Activated naive CD8-positive, alpha-beta T cell treated with anti-CD3 and anti-CD28 coated beads, Interleukin-2, amount 50 U/mL, for 24 hours (primary cell): ENCODE measurements at regions not wholly inside any gene's neighbourhood (a gene's known extent, or its start where the extent isn't known, plus 50 kb on each side); places are given as distances from the start of the nearest gene placed in this dataset.
"Not testable (repeated sequence)": the region's sequence is repeated elsewhere in the genome, so short reads cannot be mapped to it uniquely, and the experiment has no call there.

Experiments
- ATAC-seq: fragments of 150-1000 bp; cut with Tn5 transposase; one replicate; pipeline ENCODE4 v1.10.0; 2021
- DNase-seq: peaks from one replicate; pipeline ENCODE4 v3.0.0; 2021
- H3K27ac Mint-ChIP-seq: one replicate; pipeline ENCODE4 v1.8.0; 2021; ENCODE audit warnings: mild to moderate bottlenecking, mixed read lengths
- H3K27me3 Mint-ChIP-seq: one replicate; pipeline ENCODE4 v1.8.0; 2021; ENCODE audit warnings: mixed read lengths
- H3K36me3 Mint-ChIP-seq: one replicate; pipeline ENCODE4 v1.8.0; 2021; ENCODE audit warnings: low read depth, mixed read lengths
- H3K4me1 Mint-ChIP-seq: one replicate; pipeline ENCODE4 v1.8.0; 2021; ENCODE audit warnings: mixed read lengths
- H3K4me3 Mint-ChIP-seq: one replicate; pipeline ENCODE4 v1.8.0; 2021; ENCODE audit warnings: mild to moderate bottlenecking, moderate library complexity, mixed read lengths
- H3K9me3 Mint-ChIP-seq: one replicate; pipeline ENCODE4 v1.8.0; 2021; ENCODE audit warnings: mixed read lengths

GRCh38 chr2:77778917-77779316 lies 256.7 kb upstream of the LRRTM4 start:
- Mint-ChIP-seq H3K27ac (no peak overlapping the region), H3K4me1 (no peaks in the 10 kb centered on the region), H3K9me3 (peaks cover 20% of the 10 kb centered on the region), H3K36me3 (no peaks in the 10 kb centered on the region), H3K4me3 (no peak overlapping the region), H3K27me3 (no peaks in the 10 kb centered on the region)
- no peak for DNase-seq
- no peak for ATAC-seq

- H3K27me3 Mint-ChIP-seq, DNase-seq, H3K9me3 Mint-ChIP-seq, H3K4me1 Mint-ChIP-seq, H3K4me3 Mint-ChIP-seq, ATAC-seq, H3K36me3 Mint-ChIP-seq, H3K27ac Mint-ChIP-seq: not testable (repeated sequence)
Observed at GRCh38 chr2:77793500-77793899, 271.3 kb upstream of the LRRTM4 start.

GRCh38 chr2:77796397-77796796 lies 274.2 kb upstream of the LRRTM4 start:
- no peak for DNase-seq
- Mint-ChIP-seq H3K4me1 (no peaks in the 10 kb centered on the region), H3K27me3 (no peaks in the 10 kb centered on the region), H3K36me3 (no peaks in the 10 kb centered on the region), H3K9me3 (peaks cover 7% of the 10 kb centered on the region), H3K4me3 (no peak overlapping the region), H3K27ac (no peak overlapping the region)
- no peak for ATAC-seq

GRCh38 chr2:77797088-77797487 lies 274.9 kb upstream of the LRRTM4 start:
- Mint-ChIP-seq H3K36me3 (no peaks in the 10 kb centered on the region), H3K4me3 (no peak overlapping the region), H3K27me3 (no peaks in the 10 kb centered on the region), H3K27ac (no peak overlapping the region), H3K9me3 (peaks cover 4% of the 10 kb centered on the region), H3K4me1 (no peaks in the 10 kb centered on the region)
- no peak for ATAC-seq
- no peak for DNase-seq

GRCh38 chr2:77800410-77800809 lies 278.2 kb upstream of the LRRTM4 start:
- Mint-ChIP-seq H3K27me3 (no peaks in the 10 kb centered on the region), H3K27ac (no peak overlapping the region), H3K36me3 (no peaks in the 10 kb centered on the region), H3K9me3 (peaks cover 15% of the 10 kb centered on the region), H3K4me1 (no peaks in the 10 kb centered on the region), H3K4me3 (no peak overlapping the region)
- no peak for DNase-seq
- ATAC-seq, result no peak

GRCh38 chr2:77807531-77808215 lies 285.5 kb upstream of the LRRTM4 start:
- Mint-ChIP-seq H3K27ac (no peak overlapping the region), H3K4me1 (no peaks in the 10 kb centered on the region), H3K9me3 (peaks cover 31% of the 10 kb centered on the region), H3K27me3 (no peaks in the 10 kb centered on the region), H3K4me3 (no peak overlapping the region), H3K36me3 (no peaks in the 10 kb centered on the region)
- no peak for ATAC-seq
- DNase-seq, result no peak

- H3K36me3 Mint-ChIP-seq, result no peaks in the 10 kb centered on the region
- H3K9me3 Mint-ChIP-seq, result peaks cover 34% of the 10 kb centered on the region
- DNase-seq (no peak), ATAC-seq (no peak)
- H3K27me3 Mint-ChIP-seq, result no peaks in the 10 kb centered on the region
- H3K4me1 Mint-ChIP-seq, result no peaks in the 10 kb centered on the region
- H3K4me3 Mint-ChIP-seq, result no peak overlapping the region
- H3K27ac Mint-ChIP-seq, result no peak overlapping the region
Observed at GRCh38 chr2:77808599-77808998, 286.4 kb upstream of the LRRTM4 start.

GRCh38 chr2:77813599-77813998 lies 291.4 kb upstream of the LRRTM4 start:
- peaks cover 17% of the 10 kb centered on the region for H3K9me3 Mint-ChIP-seq
- DNase-seq (no peak), ATAC-seq (no peak)
- no peaks in the 10 kb centered on the region for H3K4me1 Mint-ChIP-seq
- no peak overlapping the region for H3K27ac Mint-ChIP-seq
- no peaks in the 10 kb centered on the region for H3K27me3 Mint-ChIP-seq
- H3K36me3 Mint-ChIP-seq, result no peaks in the 10 kb centered on the region
- no peak overlapping the region for H3K4me3 Mint-ChIP-seq

- Mint-ChIP-seq H3K4me3 (no peak overlapping the region), H3K9me3 (peaks cover 17% of the 10 kb centered on the region), H3K36me3 (no peaks in the 10 kb centered on the region), H3K27me3 (no peaks in the 10 kb centered on the region), H3K4me1 (no peaks in the 10 kb centered on the region), H3K27ac (no peak overlapping the region)
- ATAC-seq (no peak), DNase-seq (no peak)
Observed at GRCh38 chr2:77816618-77817017, 294.4 kb upstream of the LRRTM4 start.

GRCh38 chr2:77818186-77818585 lies 296.0 kb upstream of the LRRTM4 start:
- DNase-seq, result no peak
- no peak for ATAC-seq
- Mint-ChIP-seq H3K4me1 (no peaks in the 10 kb centered on the region), H3K27ac (no peak overlapping the region), H3K36me3 (no peaks in the 10 kb centered on the region), H3K27me3 (no peaks in the 10 kb centered on the region), H3K4me3 (no peak overlapping the region), H3K9me3 (peaks cover 20% of the 10 kb centered on the region)

GRCh38 chr2:77823028-77823427 lies 300.9 kb upstream of the LRRTM4 start:
- Mint-ChIP-seq H3K27me3 (no peaks in the 10 kb centered on the region), H3K4me3 (no peak overlapping the region), H3K4me1 (no peaks in the 10 kb centered on the region), H3K36me3 (no peaks in the 10 kb centered on the region), H3K27ac (no peak overlapping the region), H3K9me3 (peaks cover 32% of the 10 kb centered on the region)
- ATAC-seq (no peak), DNase-seq (no peak)

GRCh38 chr2:77831060-77831459 lies 308.9 kb upstream of the LRRTM4 start:
- Mint-ChIP-seq H3K4me3 (no peak overlapping the region), H3K27me3 (no peaks in the 10 kb centered on the region), H3K9me3 (peaks cover 54% of the 10 kb centered on the region), H3K4me1 (no peaks in the 10 kb centered on the region), H3K36me3 (no peaks in the 10 kb centered on the region), H3K27ac (no peak overlapping the region)
- ATAC-seq (no peak), DNase-seq (no peak)

GRCh38 chr2:77831471-77831870 lies 309.3 kb upstream of the LRRTM4 start:
- no peaks in the 10 kb centered on the region for H3K36me3 Mint-ChIP-seq
- DNase-seq (no peak), ATAC-seq (no peak)
- no peaks in the 10 kb centered on the region for H3K4me1 Mint-ChIP-seq
- H3K9me3 Mint-ChIP-seq, result peaks cover 58% of the 10 kb centered on the region
- H3K27ac Mint-ChIP-seq, result no peak overlapping the region
- no peak overlapping the region for H3K4me3 Mint-ChIP-seq
- no peaks in the 10 kb centered on the region for H3K27me3 Mint-ChIP-seq

- no peak overlapping the region for H3K4me3 Mint-ChIP-seq
- H3K27me3 Mint-ChIP-seq, result no peaks in the 10 kb centered on the region
- ATAC-seq, result no peak
- H3K9me3 Mint-ChIP-seq, result peaks cover 56% of the 10 kb centered on the region
- no peaks in the 10 kb centered on the region for H3K36me3 Mint-ChIP-seq
- no peaks in the 10 kb centered on the region for H3K4me1 Mint-ChIP-seq
- DNase-seq, result no peak
- no peak overlapping the region for H3K27ac Mint-ChIP-seq
Observed at GRCh38 chr2:77831898-77832297, 309.7 kb upstream of the LRRTM4 start.

- Mint-ChIP-seq H3K36me3 (no peaks in the 10 kb centered on the region), H3K27me3 (no peaks in the 10 kb centered on the region), H3K4me3 (no peak overlapping the region), H3K27ac (no peak overlapping the region), H3K9me3 (peaks cover 35% of the 10 kb centered on the region), H3K4me1 (no peaks in the 10 kb centered on the region)
- no peak for ATAC-seq
- no peak for DNase-seq
Observed at GRCh38 chr2:77834360-77835002, 312.3 kb upstream of the LRRTM4 start.
